ENCODE measurements at regions not wholly inside any gene's neighbourhood (a gene's known extent, or its start where the extent isn't known, plus 50 kb on each side); places are given as distances from the start of the nearest gene placed in this dataset.

- H3K4me1 ChIP-seq (ENCODE audit: insufficient read depth, low read length, severe bottlenecking) = peaks cover 10% of the 10 kb centered on the region
- H3K4me3 ChIP-seq (ENCODE audit: low read depth, low read length, poor library complexity, severe bottlenecking) = no peak overlapping the region
- TF ChIP-seq, protein P1, sequence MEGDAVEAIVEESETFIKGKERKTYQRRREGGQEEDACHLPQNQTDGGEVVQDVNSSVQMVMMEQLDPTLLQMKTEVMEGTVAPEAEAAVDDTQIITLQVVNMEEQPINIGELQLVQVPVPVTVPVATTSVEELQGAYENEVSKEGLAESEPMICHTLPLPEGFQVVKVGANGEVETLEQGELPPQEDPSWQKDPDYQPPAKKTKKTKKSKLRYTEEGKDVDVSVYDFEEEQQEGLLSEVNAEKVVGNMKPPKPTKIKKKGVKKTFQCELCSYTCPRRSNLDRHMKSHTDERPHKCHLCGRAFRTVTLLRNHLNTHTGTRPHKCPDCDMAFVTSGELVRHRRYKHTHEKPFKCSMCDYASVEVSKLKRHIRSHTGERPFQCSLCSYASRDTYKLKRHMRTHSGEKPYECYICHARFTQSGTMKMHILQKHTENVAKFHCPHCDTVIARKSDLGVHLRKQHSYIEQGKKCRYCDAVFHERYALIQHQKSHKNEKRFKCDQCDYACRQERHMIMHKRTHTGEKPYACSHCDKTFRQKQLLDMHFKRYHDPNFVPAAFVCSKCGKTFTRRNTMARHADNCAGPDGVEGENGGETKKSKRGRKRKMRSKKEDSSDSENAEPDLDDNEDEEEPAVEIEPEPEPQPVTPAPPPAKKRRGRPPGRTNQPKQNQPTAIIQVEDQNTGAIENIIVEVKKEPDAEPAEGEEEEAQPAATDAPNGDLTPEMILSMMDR (IDR thresholded peaks at IDR 0.05; ENCODE audit: low read length) = no peak
- no peak for TF ChIP-seq EZH2 (IDR thresholded peaks at IDR 0.05; ENCODE audit: borderline replicate concordance, low read length)
- H3K9ac ChIP-seq (ENCODE audit: low read length) = no peak overlapping the region
- no peaks in the 10 kb centered on the region for H3K36me3 ChIP-seq (ENCODE audit: insufficient read depth, low read length)
- no peaks in the 10 kb centered on the region for H3K9me3 ChIP-seq (ENCODE audit: low read length)
- H3K4me2 ChIP-seq (ENCODE audit: low read length) = no peak overlapping the region
- H3K9me2 ChIP-seq (ENCODE audit: low read depth, low read length) = no peaks in the 10 kb centered on the region
- H3K79me2 ChIP-seq (ENCODE audit: insufficient read depth, low read length) = no peaks in the 10 kb centered on the region
- no peaks in the 10 kb centered on the region for H3K27me3 ChIP-seq (ENCODE audit: insufficient read depth, low read length)
- peak overlapping the region; percentile 86; the same call in 1 of the 2 replicates for H2AFZ ChIP-seq (ENCODE audit: low read length)
- no peak overlapping the region for H3K27ac ChIP-seq (ENCODE audit: low read depth, low read length, poor library complexity, severe bottlenecking)
- H4K20me1 ChIP-seq (ENCODE audit: insufficient read depth, low read length) = no peaks in the 10 kb centered on the region
- no peaks in the 10 kb centered on the region for H3F3A ChIP-seq (ENCODE audit: insufficient read depth, low read length)
Observed at GRCh38 chr6:103011605-103012004, 1618.1 kb downstream of the GRIK2 start.

DNA sequence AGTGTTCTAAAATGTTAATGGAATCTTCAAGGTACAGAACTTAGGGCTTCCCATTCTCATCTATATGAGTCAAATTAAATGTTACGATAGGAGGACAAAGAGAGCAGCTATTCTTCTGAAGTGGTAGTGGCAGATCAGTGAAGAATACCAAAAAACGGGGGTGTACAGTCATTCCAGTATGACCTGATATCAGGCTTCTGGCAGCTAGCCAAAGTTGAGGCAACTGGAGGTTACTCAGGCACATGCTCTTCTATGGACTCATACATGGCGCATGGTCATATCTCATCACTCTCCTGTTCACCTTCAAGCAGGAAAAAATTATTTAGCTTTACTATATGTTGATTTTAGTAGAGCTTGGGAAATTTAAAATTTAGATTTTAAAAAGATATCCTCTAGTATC is 1608.8 kb downstream of the GRIK2 start:
- Histone ChIP-seq H3K4me1 (ENCODE audit: insufficient read depth, low read length, severe bottlenecking) (peaks cover 21% of the 10 kb centered on the region), H3K36me3 (ENCODE audit: insufficient read depth, low read length) (no peaks in the 10 kb centered on the region), H3K4me3 (ENCODE audit: low read depth, low read length, poor library complexity, severe bottlenecking) (no peak overlapping the region), H3K9me2 (ENCODE audit: low read depth, low read length) (no peaks in the 10 kb centered on the region), H3K27ac (ENCODE audit: low read depth, low read length, poor library complexity, severe bottlenecking) (no peak overlapping the region), H3F3A (ENCODE audit: insufficient read depth, low read length) (no peaks in the 10 kb centered on the region), H4K20me1 (ENCODE audit: insufficient read depth, low read length) (no peaks in the 10 kb centered on the region), H3K4me2 (ENCODE audit: low read length) (no peak overlapping the region), H3K9ac (ENCODE audit: low read length) (no peak overlapping the region), H3K9me3 (ENCODE audit: low read length) (0 out of 2 replicates have a peak, but pooled peaks cover 3% of the 10 kb centered on the region), H3K27me3 (ENCODE audit: insufficient read depth, low read length) (no peaks in the 10 kb centered on the region), H2AFZ (ENCODE audit: low read length) (no peak overlapping the region), H3K79me2 (ENCODE audit: insufficient read depth, low read length) (no peaks in the 10 kb centered on the region)
- TF ChIP-seq EZH2 (IDR thresholded peaks at IDR 0.05; ENCODE audit: borderline replicate concordance, low read length) = no peak
- TF ChIP-seq, protein P1 (IDR thresholded peaks at IDR 0.05; ENCODE audit: low read length) = no peak

- Histone ChIP-seq H3F3A (ENCODE audit: insufficient read depth, low read length) (no peaks in the 10 kb centered on the region), H3K27ac (ENCODE audit: low read depth, low read length, poor library complexity, severe bottlenecking) (no peak overlapping the region)
- TF ChIP-seq EZH2 (IDR thresholded peaks at IDR 0.05; ENCODE audit: borderline replicate concordance, low read length) = no peak
- TF ChIP-seq, protein P1 (IDR thresholded peaks at IDR 0.05; ENCODE audit: low read length) = no peak
Observed at GRCh38 chr6:103001724-103002123, 1608.2 kb downstream of the GRIK2 start.

More at GRCh38 chr6:103001724-103002123, 1608.2 kb downstream of the GRIK2 start:
- H3K27me3 ChIP-seq (ENCODE audit: insufficient read depth, low read length) = no peaks in the 10 kb centered on the region
- no peaks in the 10 kb centered on the region for H3K79me2 ChIP-seq (ENCODE audit: insufficient read depth, low read length)
- no peaks in the 10 kb centered on the region for H3K36me3 ChIP-seq (ENCODE audit: insufficient read depth, low read length)
- no peaks in the 10 kb centered on the region for H4K20me1 ChIP-seq (ENCODE audit: insufficient read depth, low read length)
- H3K4me1 ChIP-seq (ENCODE audit: insufficient read depth, low read length, severe bottlenecking) = peaks cover 23% of the 10 kb centered on the region
- H3K9me2 ChIP-seq (ENCODE audit: low read depth, low read length) = no peaks in the 10 kb centered on the region
- H3K4me2 ChIP-seq (ENCODE audit: low read length) = peak overlapping the region; percentile 65; the same call in 1 of the 2 replicates
- no peak overlapping the region for H3K9ac ChIP-seq (ENCODE audit: low read length)
- no peak overlapping the region for H3K4me3 ChIP-seq (ENCODE audit: low read depth, low read length, poor library complexity, severe bottlenecking)
- H3K9me3 ChIP-seq (ENCODE audit: low read length) = 0 out of 2 replicates have a peak, but pooled peaks cover 3% of the 10 kb centered on the region
- H2AFZ ChIP-seq (ENCODE audit: low read length) = no peak overlapping the region

Data from OCI-LY1 (cell line).